OCI-LY1 (cell line): ENCODE measurements at regions not wholly inside any gene's neighbourhood (a gene's known extent, or its start where the extent isn't known, plus 50 kb on each side); places are given as distances from the start of the nearest gene placed in this dataset.

Experiments
- H2AFZ ChIP-seq: fragments of 200-600 bp; sonication (generic), shearing (Covaris generic); 2 replicates; pipeline ENCODE4 v1.6.0; 2014; ENCODE audit warnings: antibody characterized with exemption, mild to moderate bottlenecking, low read length
- H3F3A ChIP-seq: fragments of 200-600 bp; sonication (generic), shearing (Covaris generic); 2 replicates; pipeline ENCODE4 v1.6.0; 2014; ENCODE audit warnings: mild to moderate bottlenecking, antibody characterized with exemption, low read length, moderate library complexity; ENCODE audit not compliant: insufficient read depth
- H3K27ac ChIP-seq: fragments of 200-600 bp; sonication (generic); 2 replicates; pipeline ENCODE4 v1.5.1; 2014; ENCODE audit warnings: low read length, mixed run types, mild to moderate bottlenecking, low read depth; ENCODE audit not compliant: poor library complexity, severe bottlenecking
- H3K27me3 ChIP-seq: fragments of 200-600 bp; sonication (generic); 2 replicates; pipeline ENCODE4 v1.6.0; 2014; ENCODE audit warnings: antibody characterized with exemption, mild to moderate bottlenecking, low read length, moderate library complexity; ENCODE audit not compliant: insufficient read depth
- H3K36me3 ChIP-seq: fragments of 200-600 bp; sonication (generic); 2 replicates; pipeline ENCODE4 v1.6.1; 2014; ENCODE audit warnings: mild to moderate bottlenecking, antibody characterized with exemption, low read length, moderate library complexity, mixed read lengths; ENCODE audit not compliant: insufficient read depth
- H3K4me1 ChIP-seq: fragments of 200-600 bp; sonication (generic); 2 replicates; pipeline ENCODE4 v1.5.1; 2014; ENCODE audit warnings: mild to moderate bottlenecking, low read length, moderate library complexity; ENCODE audit not compliant: insufficient read depth, severe bottlenecking
- H3K4me2 ChIP-seq: fragments of 200-600 bp; sonication (generic), shearing (Covaris generic); 2 replicates; pipeline ENCODE4 v1.6.1; 2014; ENCODE audit warnings: low read length
- H3K4me3 ChIP-seq: fragments of 200-600 bp; sonication (generic); 2 replicates; pipeline ENCODE4 v1.5.1; 2014; ENCODE audit warnings: low read length, low read depth, mild to moderate bottlenecking, mixed read lengths; ENCODE audit not compliant: poor library complexity, severe bottlenecking
- H3K79me2 ChIP-seq: fragments of 200-600 bp; shearing (Covaris generic); 2 replicates; pipeline ENCODE4 v1.6.1; 2016; ENCODE audit warnings: mixed run types, low read length, mixed read lengths; ENCODE audit not compliant: insufficient read depth
- H3K9ac ChIP-seq: fragments of 200-600 bp; sonication (generic), shearing (Covaris generic); 2 replicates; pipeline ENCODE4 v1.6.1; 2014; ENCODE audit warnings: mild to moderate bottlenecking, low read length, mixed read lengths
- H3K9me2 ChIP-seq: fragments of 200-600 bp; sonication (generic), shearing (Covaris generic); 2 replicates; pipeline ENCODE4 v1.6.1; 2014; ENCODE audit warnings: low read depth, mild to moderate bottlenecking, low read length, mixed read lengths
- H3K9me3 ChIP-seq: fragments of 200-600 bp; shearing (Covaris generic); 2 replicates; pipeline ENCODE4 v1.6.1; 2014; ENCODE audit warnings: low read length, mixed read lengths
- H4K20me1 ChIP-seq: fragments of 200-600 bp; sonication (generic), shearing (Covaris generic); 2 replicates; pipeline ENCODE4 v1.6.0; 2016; ENCODE audit warnings: mild to moderate bottlenecking, low read length; ENCODE audit not compliant: insufficient read depth
- EZH2 ChIP-seq: fragments of 200-600 bp; sonication (generic), shearing (Covaris generic); IDR thresholded peaks from 2 replicates; pipeline ENCODE4 v1.8.0; 2017; ENCODE audit warnings: borderline replicate concordance, mixed run types, mild to moderate bottlenecking, antibody characterized with exemption, low read length, moderate library complexity, mixed read lengths
- TF ChIP-seq, protein P1 (sequence below): fragments of 200-600 bp; sonication (generic), shearing (Covaris generic); IDR thresholded peaks from 2 replicates; pipeline ENCODE4 v1.5.1; 2017; ENCODE audit warnings: mild to moderate bottlenecking, antibody characterized with exemption, low read length, moderate library complexity, mixed read lengths

DNA sequence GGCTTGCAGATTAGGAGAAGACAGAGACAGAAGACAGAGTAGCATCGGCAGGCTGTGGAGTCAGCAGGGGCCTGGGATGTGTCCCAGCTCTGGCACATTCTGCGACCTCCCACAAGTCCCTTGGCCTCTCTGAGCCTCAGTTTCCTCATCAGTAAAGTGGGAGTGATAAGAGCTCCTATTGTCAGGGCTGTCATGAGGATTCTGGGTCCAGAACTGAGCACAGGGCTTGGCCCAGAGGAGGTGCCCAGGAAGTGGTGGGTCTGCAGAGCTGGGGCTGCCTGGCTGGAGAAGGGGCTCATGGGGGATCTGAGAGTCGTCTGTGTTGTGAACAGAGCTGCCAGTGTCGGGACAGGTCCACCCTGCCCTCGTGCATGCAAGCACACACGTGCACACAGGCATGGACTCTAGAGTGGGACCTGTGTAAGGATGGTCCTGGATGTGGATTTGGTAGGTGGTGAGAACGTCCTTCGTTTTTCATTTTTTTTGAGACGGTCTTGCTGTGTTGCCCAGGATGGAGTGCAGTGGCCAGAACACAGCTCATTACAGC is 262.9 kb downstream of the PTPRU start:
- Histone ChIP-seq H3K9me2 (no peaks in the 10 kb centered on the region), H2AFZ (no peak overlapping the region), H3K36me3 (no peaks in the 10 kb centered on the region), H3K9ac (no peak overlapping the region), H3K4me1 (no peaks in the 10 kb centered on the region), H3K27ac (no peak overlapping the region), H3K27me3 (no peaks in the 10 kb centered on the region; the same call in 1 of the 2 replicates), H3K9me3 (no peaks in the 10 kb centered on the region), H3K4me3 (no peak overlapping the region), H3F3A (no peaks in the 10 kb centered on the region), H4K20me1 (no peaks in the 10 kb centered on the region), H3K4me2 (no peak overlapping the region), H3K79me2 (no peaks in the 10 kb centered on the region)
- TF ChIP-seq EZH2: no peak
- TF ChIP-seq, protein P1, sequence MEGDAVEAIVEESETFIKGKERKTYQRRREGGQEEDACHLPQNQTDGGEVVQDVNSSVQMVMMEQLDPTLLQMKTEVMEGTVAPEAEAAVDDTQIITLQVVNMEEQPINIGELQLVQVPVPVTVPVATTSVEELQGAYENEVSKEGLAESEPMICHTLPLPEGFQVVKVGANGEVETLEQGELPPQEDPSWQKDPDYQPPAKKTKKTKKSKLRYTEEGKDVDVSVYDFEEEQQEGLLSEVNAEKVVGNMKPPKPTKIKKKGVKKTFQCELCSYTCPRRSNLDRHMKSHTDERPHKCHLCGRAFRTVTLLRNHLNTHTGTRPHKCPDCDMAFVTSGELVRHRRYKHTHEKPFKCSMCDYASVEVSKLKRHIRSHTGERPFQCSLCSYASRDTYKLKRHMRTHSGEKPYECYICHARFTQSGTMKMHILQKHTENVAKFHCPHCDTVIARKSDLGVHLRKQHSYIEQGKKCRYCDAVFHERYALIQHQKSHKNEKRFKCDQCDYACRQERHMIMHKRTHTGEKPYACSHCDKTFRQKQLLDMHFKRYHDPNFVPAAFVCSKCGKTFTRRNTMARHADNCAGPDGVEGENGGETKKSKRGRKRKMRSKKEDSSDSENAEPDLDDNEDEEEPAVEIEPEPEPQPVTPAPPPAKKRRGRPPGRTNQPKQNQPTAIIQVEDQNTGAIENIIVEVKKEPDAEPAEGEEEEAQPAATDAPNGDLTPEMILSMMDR: no peak

DNA sequence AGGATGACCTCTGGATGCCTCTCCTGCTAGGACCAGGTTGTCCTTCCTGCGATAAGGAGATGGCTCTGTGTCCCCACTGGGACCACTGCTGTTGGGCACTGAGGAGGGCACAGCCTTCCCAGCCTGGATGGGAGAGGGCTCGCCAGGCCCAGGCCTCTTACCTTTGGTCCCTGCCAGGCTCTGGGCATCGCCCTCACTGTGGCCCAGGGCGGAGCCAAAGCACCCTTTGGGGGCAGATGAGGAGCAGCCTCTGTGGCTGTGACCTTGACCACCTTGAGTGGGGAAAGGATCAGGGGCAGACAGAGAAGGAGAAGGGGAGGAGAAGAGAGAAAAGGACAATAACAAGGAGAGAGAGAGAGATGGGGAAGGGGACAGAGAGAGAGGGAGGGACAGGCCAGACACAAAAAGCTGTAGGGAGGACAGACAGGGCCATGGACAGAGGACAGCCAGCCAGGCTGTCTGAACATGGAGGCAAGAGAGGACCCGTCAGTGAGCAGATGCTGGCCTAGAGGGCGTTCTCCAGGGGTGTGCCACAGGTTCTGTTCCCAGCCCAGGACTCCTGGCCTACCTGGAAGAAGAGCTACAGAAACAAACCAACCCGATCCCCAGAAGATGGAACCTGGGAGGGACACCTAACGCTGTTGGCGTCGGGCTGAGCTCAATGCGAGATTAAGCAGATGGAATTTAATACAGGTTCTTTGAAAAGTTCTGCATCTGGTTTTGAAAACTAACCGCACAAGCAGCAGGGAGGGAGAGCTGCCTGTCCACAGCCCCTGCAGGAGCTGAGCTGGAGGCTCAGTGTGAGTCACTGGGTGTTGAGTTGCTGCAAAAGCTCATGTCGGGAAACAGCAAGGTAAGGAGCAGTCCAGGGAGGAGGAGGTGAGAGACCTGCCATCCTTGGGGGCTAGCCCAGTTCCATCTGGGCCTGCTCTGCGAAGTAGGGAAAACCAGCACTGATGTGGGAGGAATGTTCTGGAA is 262.1 kb downstream of the PTPRU start:
- no peak overlapping the region for H3K4me2 ChIP-seq
- TF ChIP-seq, protein P1: no peak
- no peak for TF ChIP-seq EZH2

DNA sequence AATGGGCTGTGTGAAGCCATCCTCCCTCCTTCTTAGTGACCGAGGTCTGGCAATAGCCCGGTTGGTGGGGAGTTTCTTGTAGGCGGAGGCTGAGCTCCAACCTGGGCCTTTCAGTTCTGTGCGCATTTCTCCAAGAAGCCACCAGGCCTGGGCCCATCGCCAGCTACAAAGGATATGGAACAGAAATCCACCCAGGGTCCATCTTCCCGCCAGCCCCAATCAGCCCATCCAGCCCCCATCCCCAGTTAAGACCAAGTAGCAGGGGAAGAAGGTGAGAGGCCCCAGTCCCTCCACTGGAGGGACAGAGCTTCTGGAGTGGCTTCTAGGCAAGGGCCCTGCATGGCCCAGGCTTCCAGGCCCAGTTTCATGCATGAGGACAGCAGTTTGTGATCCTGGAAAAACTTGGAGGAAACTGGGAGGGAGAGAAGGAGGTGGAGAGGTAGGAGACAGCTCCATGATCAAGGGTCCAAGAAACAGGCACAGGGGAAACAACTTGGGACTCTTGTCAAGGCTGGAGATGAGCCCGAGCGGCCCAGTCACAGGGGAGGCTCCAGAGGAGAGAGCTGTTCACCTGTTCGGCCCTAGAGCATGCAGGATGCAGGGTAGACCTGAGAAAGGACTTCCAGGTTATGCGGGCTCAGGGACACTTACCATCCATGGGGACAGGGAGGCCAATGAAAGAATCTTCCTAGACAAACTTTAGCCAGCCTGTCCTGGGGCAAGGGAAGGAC is 261.2 kb downstream of the PTPRU start:
- Histone ChIP-seq H3K27ac (no peak overlapping the region), H2AFZ (no peak overlapping the region), H3K9me3 (no peaks in the 10 kb centered on the region), H3K4me1 (no peaks in the 10 kb centered on the region), H3K9me2 (no peaks in the 10 kb centered on the region), H3K79me2 (no peaks in the 10 kb centered on the region), H3K9ac (no peak overlapping the region), H4K20me1 (no peaks in the 10 kb centered on the region), H3K4me2 (no peak overlapping the region), H3K27me3 (no peaks in the 10 kb centered on the region; the same call in 1 of the 2 replicates), H3F3A (no peaks in the 10 kb centered on the region), H3K4me3 (no peak overlapping the region), H3K36me3 (no peaks in the 10 kb centered on the region)
- no peak for TF ChIP-seq EZH2
- TF ChIP-seq, protein P1: no peak

More for the DNA sequence above, 262.1 kb downstream of the PTPRU start:
- H3K27ac ChIP-seq: no peak overlapping the region
- no peak overlapping the region for H3K4me3 ChIP-seq
- no peaks in the 10 kb centered on the region; the same call in 1 of the 2 replicates for H3K27me3 ChIP-seq
- no peaks in the 10 kb centered on the region for H3F3A ChIP-seq
- H4K20me1 ChIP-seq: no peaks in the 10 kb centered on the region
- H3K9ac ChIP-seq: no peak overlapping the region
- H2AFZ ChIP-seq: no peak overlapping the region
- no peaks in the 10 kb centered on the region for H3K9me3 ChIP-seq
- no peaks in the 10 kb centered on the region for H3K4me1 ChIP-seq
- H3K79me2 ChIP-seq: no peaks in the 10 kb centered on the region
- H3K9me2 ChIP-seq: no peaks in the 10 kb centered on the region
- H3K36me3 ChIP-seq: no peaks in the 10 kb centered on the region
